ENCODE measurements at regions not wholly inside any gene's neighbourhood (a gene's known extent, or its start where the extent isn't known, plus 50 kb on each side); places are given as distances from the start of the nearest gene placed in this dataset.

- no peak for DNase-seq (ENCODE audit: low read depth, low spot score)
- TF ChIP-seq, protein P1, sequence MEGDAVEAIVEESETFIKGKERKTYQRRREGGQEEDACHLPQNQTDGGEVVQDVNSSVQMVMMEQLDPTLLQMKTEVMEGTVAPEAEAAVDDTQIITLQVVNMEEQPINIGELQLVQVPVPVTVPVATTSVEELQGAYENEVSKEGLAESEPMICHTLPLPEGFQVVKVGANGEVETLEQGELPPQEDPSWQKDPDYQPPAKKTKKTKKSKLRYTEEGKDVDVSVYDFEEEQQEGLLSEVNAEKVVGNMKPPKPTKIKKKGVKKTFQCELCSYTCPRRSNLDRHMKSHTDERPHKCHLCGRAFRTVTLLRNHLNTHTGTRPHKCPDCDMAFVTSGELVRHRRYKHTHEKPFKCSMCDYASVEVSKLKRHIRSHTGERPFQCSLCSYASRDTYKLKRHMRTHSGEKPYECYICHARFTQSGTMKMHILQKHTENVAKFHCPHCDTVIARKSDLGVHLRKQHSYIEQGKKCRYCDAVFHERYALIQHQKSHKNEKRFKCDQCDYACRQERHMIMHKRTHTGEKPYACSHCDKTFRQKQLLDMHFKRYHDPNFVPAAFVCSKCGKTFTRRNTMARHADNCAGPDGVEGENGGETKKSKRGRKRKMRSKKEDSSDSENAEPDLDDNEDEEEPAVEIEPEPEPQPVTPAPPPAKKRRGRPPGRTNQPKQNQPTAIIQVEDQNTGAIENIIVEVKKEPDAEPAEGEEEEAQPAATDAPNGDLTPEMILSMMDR (IDR thresholded peaks at IDR 0.05; ENCODE audit: low read depth, low read length) = no peak
- in situ Hi-C loops (cut with HindIII; ENCODE audit: low sequenced_read_pairs) = no loop called here
- no peak overlapping the region for H3K4me3 ChIP-seq (ENCODE audit: low read depth, low read length)
These were observed 142.4 kb upstream of the IRX4 start for GRCh38 chr5:2024986-2025721.

DNA sequence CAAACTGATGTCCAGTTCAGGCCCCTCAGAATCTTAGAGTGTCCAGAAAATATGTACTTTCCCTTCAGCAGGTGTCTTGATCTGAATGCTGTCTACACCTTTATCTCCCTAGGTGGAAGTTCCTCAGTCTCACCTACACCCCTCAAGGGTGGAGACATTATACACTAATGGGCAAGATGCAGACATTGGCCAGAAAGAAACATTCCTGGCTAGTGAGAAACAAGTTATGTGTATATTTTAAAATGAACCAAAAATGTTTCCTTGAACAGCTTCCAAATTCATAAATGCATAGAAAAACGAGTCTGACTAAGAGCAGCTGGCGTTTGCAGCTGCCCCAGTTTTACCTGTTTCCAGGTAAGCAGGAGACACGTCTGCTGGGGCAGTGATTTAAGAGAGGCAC is 140.5 kb upstream of the IRX4 start:
- H3K4me3 ChIP-seq (ENCODE audit: low read depth, low read length) = no peak overlapping the region
- in situ Hi-C loops (cut with HindIII; ENCODE audit: low sequenced_read_pairs) = no loop called here
- DNase-seq (ENCODE audit: low read depth, low spot score) = no peak
- TF ChIP-seq, protein P1 (IDR thresholded peaks at IDR 0.05; ENCODE audit: low read depth, low read length) = no peak

DNA sequence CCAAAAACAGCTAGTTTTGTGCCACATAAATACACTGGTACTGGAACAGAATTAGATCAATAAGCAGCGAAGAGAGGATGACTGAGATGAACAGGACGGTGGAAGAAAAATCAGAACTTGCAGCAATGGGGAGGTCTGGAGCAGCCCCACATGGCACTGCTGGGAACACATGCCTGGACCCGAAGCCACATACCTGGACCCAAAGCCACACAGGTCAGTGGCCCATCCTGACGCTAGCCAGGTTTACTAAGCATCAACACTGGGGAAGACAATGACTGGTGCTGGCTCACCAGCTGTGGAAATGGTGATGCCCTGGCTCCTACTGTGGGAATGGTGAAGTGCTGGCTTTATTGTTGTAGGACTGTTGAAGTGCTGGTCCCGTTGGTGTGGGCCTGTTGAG is 139.7 kb upstream of the IRX4 start:
- TF ChIP-seq, protein P1 (IDR thresholded peaks at IDR 0.05; ENCODE audit: low read depth, low read length) = no peak
- in situ Hi-C loops (cut with HindIII; ENCODE audit: low sequenced_read_pairs) = no loop called here
- no peak for DNase-seq (ENCODE audit: low read depth, low spot score)
- no peak overlapping the region for H3K4me3 ChIP-seq (ENCODE audit: low read depth, low read length)

- TF ChIP-seq, protein P1 (IDR thresholded peaks at IDR 0.05; ENCODE audit: low read depth, low read length) = no peak
- in situ Hi-C loops (cut with HindIII; ENCODE audit: low sequenced_read_pairs) = no loop called here
These were observed 138.9 kb upstream of the IRX4 start for GRCh38 chr5:2021484-2022176.

DNA sequence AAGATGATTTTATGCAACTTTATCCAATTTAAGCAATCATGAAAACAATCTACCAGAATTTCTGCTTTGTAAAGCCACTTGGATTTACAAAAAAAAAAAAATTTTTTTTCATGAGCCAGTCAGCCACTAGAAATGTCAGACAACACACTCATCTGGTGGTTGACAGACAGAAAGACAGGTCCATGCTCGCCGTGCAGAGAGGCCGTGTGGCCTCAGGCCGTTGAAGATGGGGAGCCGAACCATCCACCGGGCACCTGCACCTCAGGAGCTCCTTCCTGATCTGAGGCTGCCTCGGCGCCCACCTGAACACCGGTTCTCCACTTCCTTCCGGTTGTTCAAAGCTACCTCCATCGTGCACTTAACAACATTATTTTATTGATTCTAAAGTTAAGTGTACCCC is 138.0 kb upstream of the IRX4 start:
- in situ Hi-C loops (cut with HindIII; ENCODE audit: low sequenced_read_pairs) = no loop called here
- TF ChIP-seq, protein P1 (IDR thresholded peaks at IDR 0.05; ENCODE audit: low read depth, low read length) = no peak
- DNase-seq (ENCODE audit: low read depth, low spot score) = no peak
- no peak overlapping the region for H3K4me3 ChIP-seq (ENCODE audit: low read depth, low read length)

More at GRCh38 chr5:2021484-2022176, 138.9 kb upstream of the IRX4 start:
- DNase-seq (ENCODE audit: low read depth, low spot score) = no peak
- H3K4me3 ChIP-seq (ENCODE audit: low read depth, low read length) = no peak overlapping the region

- H3K4me3 ChIP-seq (ENCODE audit: low read depth, low read length) = no peak overlapping the region
- TF ChIP-seq, protein P1 (IDR thresholded peaks at IDR 0.05; ENCODE audit: low read depth, low read length) = no peak
- in situ Hi-C loops (cut with HindIII; ENCODE audit: low sequenced_read_pairs) = no loop called here
- no peak for DNase-seq (ENCODE audit: low read depth, low spot score)
These were observed 137.0 kb upstream of the IRX4 start for GRCh38 chr5:2019716-2020115.

Data from astrocyte of the spinal cord (primary cell).